Right renal cortex interstitium (tissue), 3 donors: ENCODE measurements at regions not wholly inside any gene's neighbourhood (a gene's known extent, or its start where the extent isn't known, plus 50 kb on each side); places are given as distances from the start of the nearest gene placed in this dataset.

ENCODE experiments used
- DNase-seq, 3 donors: peaks; one replicate each; pipeline ENCODE4 v3.0.0-alpha.2; 2013; ENCODE audit warnings: low read depth in 3 of 3, low spot score in 2 of 3

DNA sequence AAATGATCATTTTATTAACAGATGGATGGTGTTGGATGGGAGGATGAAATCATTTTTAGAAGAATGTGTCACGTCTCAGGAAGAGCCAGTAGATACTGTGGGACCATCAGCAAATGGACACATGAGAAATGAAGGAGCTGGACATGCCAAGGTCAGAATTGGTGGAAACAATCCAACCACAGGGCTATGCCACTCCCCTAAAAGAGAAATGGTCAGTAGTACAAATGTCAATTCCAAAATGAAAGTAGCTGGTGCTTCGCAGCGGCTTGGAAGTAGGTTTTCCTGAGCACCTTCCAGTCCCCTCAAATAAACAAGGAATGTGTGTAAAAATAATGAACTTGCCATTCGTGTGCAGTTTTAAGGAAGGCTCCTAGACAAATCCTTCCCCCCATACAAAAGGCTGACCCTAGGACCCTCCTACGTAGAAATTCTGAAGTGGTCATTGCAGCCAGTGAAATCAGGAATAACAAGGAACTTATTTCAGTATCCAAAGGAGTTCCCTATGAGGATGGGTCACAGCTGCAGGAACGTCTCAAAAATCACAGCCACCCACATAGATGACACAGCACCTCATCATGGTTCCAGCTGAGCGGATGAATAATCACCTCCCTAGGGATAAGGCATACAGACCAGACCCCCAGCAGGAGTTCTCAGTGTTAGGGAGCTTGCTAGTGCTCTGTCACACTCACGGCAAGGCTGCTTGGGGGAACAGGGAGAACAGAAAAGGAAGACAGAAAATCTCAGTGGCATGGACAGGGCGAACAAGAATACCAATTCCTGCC, 239.2 kb downstream of the HS3ST3A1 start:
- no peak for DNase-seq

DNA sequence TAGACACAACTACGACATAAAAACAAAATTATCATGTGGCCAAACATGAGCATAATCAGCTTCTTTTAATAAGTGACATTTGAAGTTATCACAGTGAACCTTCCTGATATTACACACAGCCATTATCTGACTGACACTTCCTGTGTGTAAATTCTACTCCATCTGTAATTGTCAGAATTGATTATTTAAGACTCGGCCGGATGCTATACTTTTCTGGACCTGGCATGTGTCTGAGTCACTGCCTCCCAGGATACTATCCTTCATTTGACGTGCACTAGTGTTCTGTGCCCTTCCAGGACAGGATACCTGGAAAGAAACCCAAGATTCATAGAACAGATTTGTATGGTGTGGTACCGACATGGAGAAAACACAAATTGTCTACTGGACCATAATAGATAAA, 242.0 kb downstream of the HS3ST3A1 start:
- DNase-seq = no peak

DNA sequence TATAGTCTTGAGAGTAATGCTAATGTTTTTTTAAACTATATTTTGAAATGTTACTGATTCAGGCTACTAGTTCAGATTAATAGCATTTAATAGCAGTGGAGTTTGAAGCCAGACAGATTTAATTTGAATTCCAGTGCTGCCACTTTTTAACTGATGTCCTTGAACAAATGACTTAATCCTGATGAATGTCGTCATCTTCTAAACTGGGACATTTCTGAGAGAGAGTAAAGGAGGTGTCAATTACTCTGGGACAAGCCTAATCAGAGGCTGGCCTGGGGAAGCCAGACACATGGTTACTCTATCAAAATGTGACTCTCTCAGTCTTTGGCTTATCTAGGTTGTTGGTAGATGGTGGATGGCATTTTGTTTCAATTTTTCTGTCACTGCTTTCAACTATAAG, 246.7 kb downstream of the HS3ST3A1 start:
- DNase-seq = no peak

DNA sequence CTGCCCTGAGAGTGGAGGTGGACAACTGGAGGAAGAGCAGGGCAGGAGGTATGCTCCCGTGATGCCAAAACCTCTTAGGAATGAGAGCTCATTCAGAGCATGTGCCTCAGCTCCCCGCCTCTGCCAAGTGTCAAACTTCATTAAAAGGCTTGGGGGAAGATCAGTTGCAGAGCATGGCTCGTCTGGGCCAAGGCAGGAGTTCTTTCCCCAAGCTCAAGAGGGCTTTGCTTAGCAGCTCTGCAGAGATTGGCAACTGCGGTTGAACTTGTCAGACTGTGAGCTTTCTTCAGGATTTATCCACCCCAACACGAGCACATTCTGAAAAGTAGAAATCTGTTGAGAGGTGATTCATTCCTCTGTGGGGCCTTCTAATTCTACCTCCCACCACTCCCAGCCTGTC, 248.1 kb downstream of the HS3ST3A1 start:
- no peak for DNase-seq

DNA sequence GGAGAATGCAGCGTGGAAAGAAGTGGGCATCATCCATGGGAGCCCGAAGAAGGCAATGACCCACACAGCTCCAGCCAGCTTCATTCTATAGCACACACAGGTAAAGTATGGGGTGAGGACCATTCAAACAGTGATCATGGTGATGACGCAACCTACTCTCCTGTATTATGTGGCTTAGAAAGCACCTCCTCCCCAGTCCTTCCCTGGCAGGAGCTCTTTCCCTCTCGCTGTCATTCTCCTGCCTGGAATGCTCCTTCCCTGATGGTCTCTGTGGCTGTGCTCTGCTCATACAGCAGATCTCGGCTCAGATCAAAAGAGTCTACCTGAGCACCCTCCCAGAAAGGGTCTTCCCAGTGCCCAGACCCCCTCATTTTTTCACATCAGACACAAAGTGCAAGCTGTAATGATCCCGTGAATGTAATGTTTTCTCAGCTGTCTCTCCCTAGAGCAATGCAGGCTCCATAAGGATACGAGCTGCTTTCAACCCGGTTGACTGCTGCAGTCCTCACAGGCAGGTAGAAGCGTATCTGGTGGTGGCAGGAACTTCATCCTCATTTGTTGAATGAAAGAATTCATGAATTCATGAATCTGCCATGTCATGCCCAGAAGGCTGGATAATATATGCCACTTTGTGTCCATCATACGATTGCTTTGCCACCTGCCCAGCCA, 248.8 kb downstream of the HS3ST3A1 start:
- DNase-seq = no peak

DNA sequence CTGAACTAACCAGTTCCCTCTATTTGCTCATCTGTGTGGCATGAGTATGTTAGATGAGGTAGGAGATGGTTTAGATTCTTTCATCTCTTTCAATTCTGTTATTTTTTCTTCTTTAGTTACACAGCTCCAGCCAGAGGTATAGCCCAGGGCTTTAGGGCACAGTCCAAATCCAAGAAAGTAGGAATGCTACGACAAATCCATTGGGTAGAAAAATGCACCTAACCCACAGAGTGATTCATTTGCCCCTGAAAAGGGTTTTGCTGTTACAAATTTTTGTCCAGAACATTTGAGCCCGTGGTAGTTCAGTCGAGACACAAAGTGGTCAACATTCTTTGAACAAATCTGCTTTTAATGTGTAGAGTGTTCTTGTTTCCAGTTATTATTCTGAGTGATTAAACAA, 250.7 kb downstream of the HS3ST3A1 start:
- no peak for DNase-seq

DNA sequence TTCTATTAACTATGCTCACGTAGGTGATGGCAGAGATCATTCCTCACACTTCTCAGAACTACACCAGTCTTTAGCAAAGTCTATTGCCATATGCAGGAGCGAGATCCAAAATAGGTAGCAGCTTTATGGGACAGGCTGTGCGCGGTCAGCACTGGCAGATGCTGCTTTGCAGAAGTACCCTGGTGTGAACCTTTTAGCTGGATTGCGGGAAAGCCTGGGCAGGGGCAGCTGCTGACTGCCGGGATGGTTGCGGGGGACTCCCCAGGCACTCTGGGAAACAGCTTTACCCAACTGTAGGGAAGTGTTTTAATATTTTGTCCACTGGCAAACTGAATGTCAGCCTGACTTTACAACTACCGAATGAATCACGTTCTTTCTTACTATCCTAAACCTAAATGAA, 251.3 kb downstream of the HS3ST3A1 start:
- no peak for DNase-seq

DNA sequence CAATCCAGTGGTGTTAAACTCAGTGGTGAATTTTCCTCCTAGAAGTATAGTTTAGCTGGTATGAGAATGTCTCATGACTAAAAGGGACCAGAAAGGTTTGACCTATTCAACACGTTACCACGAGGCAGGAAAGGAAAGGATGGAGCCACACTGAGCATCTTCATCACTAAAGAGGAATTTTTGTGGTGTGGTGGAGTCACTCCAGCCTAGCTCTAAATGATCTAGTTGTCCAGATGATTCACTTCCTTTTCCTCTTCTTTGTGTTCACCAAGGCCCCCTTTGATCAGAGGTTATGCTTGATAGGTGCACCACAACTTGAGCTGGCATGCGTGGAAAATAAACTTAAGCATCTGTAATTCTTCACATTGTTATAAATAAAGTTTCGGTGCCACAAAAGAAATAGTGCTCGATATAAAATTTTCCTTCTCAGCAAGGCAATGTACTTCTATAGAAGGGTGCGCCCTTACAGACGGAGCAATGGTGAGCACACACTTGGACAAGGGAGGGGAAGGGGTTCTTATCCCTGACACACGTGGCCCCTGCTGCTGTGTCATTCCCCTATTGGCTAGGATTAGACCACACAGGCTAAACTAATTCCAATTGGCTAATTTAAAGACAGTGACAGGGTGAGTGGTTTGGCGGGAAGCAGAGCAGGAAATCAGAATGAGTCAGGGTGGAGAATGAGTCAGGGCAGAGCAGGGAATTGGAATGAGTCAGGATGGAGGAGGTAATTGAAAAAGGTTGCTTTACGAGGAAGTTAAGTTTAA, 254.6 kb downstream of the HS3ST3A1 start:
- no peak for DNase-seq

DNA sequence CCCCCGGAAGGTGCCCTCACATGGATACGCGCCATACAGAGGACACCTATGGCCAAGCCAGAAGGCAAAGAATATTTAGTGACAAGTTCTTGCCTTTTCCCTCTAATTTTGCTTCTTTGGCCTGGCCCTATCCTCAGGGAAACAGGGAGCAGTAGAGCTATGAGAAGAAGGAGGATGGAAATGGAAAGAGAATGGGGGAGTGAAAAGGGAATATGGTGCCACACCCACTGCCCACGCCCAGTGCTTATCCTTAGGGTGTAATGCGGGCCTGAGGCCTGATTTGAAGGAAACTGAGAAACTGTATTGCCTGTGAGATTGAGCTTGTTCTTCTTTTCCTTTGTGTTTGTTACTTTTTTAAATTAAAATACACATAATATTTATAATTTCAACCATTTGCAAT, 255.1 kb downstream of the HS3ST3A1 start:
- no peak for DNase-seq

DNA sequence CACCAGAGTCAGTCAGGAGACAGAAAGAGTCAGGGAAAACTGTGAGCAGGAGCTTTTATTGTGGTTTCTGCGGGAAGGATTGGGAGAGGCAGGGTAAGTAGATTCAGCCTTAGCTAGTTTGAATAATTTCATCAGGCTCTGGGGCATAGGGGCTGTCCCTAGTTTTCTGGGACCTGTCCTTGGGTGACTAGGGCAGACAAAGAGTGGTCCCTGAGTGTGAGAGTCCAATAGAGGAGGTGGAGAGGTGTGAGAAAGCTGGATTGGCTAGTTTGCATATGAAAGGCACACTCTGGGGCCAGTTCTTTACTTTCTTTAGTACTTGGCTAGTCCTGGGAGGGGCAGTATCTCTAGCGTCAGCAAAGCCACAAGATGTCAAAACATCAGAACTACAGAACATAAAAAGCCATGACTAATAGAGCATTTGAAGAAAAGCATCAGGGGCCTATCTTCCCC, 255.6 kb downstream of the HS3ST3A1 start:
- DNase-seq = no peak

DNA sequence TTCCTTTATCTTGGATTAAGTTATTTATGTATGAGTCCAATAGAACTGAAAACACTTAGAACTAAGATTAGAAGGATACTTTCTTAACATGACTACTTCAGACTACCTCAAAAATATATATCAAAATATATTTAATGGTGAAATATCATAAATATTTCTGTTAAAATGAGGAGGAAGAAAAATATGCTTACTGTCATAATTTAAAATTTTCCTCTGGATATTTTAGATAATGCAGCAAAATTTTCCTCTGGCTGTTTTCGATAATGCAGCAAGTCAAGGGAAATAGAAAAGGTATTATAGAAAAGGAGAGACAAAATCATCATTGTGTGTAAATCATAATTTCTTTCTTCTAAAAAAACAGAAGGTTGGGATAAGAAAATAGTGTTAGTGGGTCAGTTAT, 263.3 kb downstream of the HS3ST3A1 start:
- DNase-seq = no peak

DNA sequence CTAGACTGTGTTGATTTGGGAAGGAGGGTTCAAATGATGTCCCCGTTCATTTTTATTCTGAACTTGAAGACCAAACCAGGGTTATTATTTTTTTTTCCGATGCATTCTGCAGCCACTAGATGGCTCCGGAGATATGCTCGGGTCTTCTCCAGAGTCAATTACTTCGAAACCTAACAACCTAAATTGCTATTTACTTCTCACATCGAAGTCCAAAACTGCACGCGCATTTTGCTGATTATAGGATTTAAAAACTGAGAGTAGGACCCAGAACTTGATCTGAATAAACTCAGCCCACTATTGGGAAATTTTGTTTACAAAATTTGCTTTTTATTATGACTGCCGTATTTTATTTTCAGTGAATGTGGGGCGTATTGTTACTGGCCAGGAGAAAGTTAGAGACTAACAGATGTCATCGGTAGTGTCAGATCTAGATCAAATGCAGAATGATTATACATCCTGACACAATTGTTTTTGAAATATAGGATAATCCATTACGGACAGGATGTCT, 263.8 kb downstream of the HS3ST3A1 start:
- peak; percentile 27 to 46 (median 31) for DNase-seq

DNA sequence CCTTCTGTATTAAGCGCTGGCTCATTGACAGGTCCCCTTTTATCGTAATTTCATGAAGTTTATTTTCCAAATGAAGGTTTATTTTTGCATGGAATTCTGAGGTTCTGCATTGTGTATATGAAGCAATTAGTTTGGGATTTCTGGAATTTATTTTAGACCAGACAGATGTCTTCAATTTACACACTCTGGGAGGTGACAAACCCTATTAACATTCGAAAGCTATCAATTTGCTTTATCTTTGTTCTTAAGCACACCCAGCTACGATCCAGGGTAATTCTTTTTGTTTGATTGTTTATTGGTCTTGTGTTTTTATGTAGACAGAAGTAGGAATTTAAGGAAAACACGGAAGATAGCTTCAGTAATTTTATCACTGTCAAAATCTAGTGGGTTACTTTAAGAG, 264.6 kb downstream of the HS3ST3A1 start:
- no peak for DNase-seq

DNA sequence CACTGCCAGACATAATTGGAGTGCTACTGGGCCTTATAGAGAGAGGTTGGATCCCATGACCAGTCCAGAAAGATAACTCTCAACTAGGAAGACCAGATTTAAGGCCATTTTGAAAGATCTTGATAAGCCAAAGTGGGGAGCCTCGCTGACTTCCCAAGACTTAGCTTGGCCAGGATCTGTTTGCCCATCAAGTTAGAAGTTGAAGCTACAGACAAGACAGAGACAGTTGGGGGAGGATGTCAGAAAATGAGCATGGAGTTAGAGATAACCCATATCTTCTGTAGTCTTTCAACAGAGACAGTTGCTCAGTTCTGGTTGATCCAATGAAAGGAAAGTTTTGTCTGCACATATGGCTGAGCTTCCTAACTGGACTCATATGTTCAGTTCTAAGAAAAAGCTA, 267.4 kb downstream of the HS3ST3A1 start:
- no peak for DNase-seq

DNA sequence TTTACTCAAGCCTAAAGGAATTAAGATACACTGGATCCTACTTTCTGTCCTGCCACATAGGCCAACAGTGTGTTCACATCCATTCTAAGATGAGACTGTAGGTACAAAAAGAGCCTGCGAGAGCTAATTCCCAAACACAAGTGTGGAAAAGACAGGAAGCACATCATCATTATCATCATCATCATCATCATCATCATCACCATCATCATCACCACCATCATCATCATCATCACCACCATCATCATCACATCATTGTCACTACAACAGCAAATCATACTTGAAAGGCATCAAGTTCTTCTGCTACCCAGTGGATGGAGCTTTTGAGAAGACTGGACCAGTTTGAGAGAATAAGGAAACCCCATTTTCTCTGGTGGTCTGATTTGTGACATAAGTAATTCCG, 268.1 kb downstream of the HS3ST3A1 start:
- no peak for DNase-seq

DNA sequence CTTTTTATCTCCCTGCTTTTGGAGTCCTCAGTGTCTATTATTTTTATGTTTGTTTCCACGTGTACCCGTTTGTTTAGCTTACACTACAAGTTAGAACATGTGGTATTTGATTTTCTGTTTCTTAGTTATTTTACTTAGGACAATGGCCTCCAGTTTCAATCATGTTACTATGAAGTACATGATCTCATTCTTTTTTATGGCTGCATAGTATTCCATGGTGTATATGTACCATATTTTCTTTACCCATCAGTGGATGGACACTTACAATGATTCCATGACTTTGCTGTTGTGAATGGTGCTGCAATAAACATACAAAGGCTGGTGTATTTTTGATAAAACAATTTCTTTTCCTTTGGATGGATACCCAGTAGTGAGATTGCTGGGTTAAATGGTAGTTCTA, 269.5 kb downstream of the HS3ST3A1 start:
- no peak for DNase-seq

DNA sequence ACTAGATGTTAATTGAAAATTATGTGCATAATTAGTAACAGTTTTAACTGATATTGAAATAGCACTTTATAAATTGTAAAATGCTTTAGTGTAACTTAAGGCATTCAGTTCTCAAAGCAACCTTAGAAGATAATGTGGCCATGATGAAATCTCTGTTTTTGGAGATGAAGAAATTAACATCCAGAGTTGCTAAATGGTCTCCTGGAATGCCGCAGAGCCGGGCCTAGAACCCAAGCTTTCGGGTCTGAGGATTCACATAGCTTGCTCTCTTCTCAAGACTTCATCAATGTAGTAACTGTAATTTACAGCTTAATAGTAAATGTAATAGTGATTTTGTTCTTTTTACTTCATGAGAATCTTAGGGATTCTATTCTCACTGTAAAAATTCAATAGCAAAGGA, 272.3 kb downstream of the HS3ST3A1 start:
- no peak for DNase-seq

DNA sequence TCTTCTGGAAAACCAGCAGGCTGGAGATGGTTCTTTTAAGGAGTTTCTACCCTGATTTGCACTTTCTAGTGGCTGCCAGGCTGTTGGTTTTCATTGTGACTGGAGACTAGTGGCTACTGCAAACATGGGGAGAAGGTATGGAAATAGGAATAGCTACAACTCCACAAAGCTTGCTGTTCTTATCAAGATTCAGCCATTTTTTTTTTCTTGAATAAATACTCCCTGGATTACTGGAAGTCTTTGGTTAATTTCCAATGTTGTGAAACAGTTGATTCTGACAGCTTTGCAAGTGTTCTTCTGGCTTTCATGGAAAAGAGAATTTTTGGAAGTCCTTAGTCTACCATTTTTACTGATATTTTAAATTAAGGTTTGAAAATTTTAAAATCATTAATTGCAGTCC, 277.7 kb downstream of the HS3ST3A1 start:
- no peak for DNase-seq

DNA sequence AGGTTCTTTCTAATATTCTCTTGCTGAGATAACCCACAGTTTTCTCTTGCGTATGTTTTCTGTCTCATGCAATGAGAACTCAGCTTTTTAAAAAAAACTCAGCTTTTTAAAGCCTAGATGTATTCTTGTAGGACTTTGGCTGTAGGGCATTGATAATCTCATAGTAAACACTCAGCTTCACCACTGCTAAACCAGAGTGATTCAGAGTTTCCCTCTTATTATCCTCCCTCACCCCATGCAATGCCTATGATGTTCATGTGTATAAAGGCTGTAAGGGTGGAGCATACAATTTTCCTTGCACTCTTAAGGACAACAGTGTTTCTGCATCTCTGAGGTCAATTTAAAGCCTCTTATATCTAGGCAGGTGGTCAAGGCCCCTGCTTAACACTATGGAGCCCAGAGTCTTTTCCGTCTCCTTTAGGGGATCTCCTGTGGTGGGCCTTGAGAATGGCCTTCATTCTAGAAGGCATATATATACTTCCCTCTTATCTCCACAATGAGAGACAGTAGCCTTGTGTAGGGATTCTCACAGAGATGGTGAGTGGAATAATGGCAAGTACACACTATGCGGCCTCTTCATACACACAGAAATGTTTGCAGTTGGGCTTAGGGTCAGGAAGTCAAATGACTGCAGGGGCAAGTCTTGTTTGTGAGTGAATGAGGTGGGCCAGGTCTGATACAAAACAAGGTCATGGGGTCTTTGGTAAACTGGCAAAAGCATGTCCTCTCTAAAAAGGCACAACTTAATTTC, 279.6 kb downstream of the HS3ST3A1 start:
- no peak for DNase-seq

DNA sequence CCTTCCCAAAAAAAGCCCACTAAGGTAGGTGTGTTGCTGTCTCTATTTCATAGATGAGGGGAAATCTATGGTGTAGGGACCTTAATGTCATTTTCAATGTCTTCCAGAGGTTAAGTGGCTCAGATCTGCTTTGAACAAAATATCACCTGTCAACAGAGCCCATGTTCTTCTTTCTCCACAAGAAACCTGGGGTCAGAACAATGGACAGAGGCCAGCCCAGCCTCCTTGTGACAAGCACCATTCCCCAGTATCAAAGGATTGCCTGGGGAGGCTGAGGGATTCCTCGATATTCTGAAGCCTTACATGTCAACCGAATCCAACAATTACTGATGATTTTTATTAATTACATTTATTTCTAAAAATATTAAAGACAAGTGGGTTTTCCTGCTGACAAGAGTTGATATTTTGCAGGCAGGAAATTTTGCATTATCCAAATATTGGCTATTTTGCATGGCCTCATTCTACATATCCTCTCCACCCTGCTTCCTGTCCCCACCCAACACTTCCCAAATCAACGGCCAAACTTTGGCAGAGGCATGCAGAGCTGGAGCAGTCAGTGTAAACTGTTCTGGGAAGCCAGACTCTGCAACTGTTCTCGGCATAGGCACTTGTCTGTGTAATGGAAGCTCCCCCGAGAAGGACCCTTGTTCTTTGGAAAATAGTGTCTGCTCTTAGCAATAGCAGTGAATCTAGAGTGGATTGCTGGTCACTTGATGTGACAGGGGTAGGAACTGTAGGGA, 281.5 kb downstream of the HS3ST3A1 start:
- DNase-seq = no peak
